ENCODE measurements at regions not wholly inside any gene's neighbourhood (a gene's known extent, or its start where the extent isn't known, plus 50 kb on each side); places are given as distances from the start of the nearest gene placed in this dataset.

DNA sequence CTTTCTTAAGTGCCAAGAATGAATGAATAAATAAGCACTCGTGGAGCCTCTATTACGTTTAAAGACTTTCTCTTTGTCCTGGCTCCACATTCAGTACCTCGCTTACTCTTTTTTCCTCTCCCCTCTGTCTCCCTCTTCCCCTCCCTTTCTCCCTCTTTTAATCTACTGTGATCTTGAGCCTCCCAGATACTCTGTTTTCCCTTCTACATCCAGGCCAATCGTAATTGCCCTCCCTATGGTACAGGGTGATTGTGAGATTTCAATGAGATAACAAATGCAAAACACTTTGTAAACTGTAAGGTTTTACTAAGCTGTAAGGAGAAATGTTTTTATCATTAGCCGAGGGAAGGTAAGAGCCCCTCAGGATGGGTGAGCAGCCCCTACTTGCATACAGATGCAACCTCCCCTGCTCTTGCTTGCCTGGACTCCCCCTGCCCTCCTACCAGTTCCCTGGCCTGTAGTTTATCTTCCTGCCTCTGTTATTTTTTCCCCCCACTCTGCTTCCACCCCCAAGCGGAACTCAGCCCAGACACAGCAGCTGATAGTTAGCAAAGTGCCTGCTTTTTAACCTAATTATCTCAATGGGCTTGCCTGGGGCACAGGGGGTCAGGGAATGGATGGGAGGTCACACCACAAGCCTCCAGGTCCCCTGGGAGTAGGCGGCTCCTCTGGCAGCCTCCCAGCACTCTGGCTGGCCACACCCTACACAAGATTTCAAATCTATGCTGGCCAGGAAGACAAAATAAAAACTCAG is 76.9 kb upstream of the CADM1 start:
- TF ChIP-seq CTCF (conservative IDR thresholded peaks at IDR 0.05 in 1 of 2, IDR thresholded peaks at IDR 0.05 in 1 of 2; ENCODE audit: extremely low read depth in 1 of 2, insufficient read depth in 1 of 2, low read depth in 1 of 2, low read length in 2 of 2) (no peak), EZH2 (IDR thresholded peaks at IDR 0.05; ENCODE audit: borderline replicate concordance, low read length) (no peak)

Data from mammary epithelial cell (primary cell).